ENCODE measurements at regions not wholly inside any gene's neighbourhood (a gene's known extent, or its start where the extent isn't known, plus 50 kb on each side); places are given as distances from the start of the nearest gene placed in this dataset.

DNA sequence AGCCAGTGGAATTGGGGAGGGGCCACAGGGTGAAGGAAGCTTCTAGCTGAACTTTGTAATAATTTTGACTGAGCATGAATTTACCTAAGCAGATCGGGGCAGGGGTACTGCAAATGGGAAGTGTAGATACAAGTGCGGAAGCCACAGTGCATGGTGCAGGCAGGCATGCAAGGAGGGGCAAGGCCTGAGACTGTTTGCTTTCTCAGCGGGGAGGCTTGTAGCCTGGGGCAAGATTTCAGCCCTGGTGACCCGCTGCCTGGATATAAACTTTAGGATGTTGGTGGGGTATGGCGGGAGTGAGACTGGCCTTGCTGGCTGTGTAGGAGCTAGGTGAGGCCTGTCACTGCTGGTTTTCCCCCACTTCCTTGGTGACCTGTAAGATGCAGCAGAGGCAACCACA lies 266.4 kb upstream of the PREP start:
- Histone ChIP-seq H3K4me3 (ENCODE audit: low read length in 2 of 2) (no peak overlapping the region), H3K4me1 (ENCODE audit: control insufficient read depth in 1 of 2, insufficient read depth in 2 of 2, low read length in 2 of 2) (no peaks in the 10 kb centered on the region), H3K36me3 (ENCODE audit: control insufficient read depth in 1 of 2, insufficient read depth in 2 of 2, low read length in 1 of 2) (no peaks in the 10 kb centered on the region), H3K27ac (ENCODE audit: low read depth in 1 of 2, low read length in 2 of 2) (no peak overlapping the region), H3K9me3 (ENCODE audit: control insufficient read depth, low read length) (peaks cover 2% of the 10 kb centered on the region), H3K27me3 (ENCODE audit: control insufficient read depth in 1 of 2, insufficient read depth in 2 of 2, low read length in 1 of 2) (no peaks in the 10 kb centered on the region)
- 91 to 96% methylated on average over 4 to 5 of the region's 5 CpGs for WGBS, 2 donors
- ATAC-seq (ENCODE audit: low FRiP score) (no peak), DNase-seq (peak in 1 of 2 donors; percentile 56)
- intact Hi-C loops (cut with DNase I) = no loop called here

DNA sequence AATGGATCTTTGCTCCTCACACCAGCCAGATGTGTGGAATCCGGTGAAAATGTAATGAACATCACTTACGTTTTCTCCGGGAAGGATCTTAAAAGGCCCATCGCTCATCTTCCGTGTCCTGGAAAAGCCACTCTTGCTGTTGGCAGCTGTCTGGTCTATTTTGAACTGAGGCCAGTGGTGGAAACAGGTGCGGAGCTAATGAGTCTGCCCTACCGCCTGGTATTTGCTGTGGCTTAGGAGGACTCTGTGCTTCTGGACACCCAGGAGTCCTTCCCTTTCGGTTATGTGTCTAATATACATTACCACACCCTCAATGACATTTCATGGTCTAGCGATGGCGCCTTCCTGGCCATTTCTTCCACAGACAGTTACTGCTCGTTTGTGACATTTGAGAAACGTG lies 264.2 kb upstream of the PREP start:
- DNase-seq = no peak
- no peak for ATAC-seq (ENCODE audit: low FRiP score)
- peaks cover 2% of the 10 kb centered on the region for H3K9me3 ChIP-seq (ENCODE audit: control insufficient read depth, low read length)
- WGBS, 2 donors = 91 to 92% methylated on average over 12 of the region's 12 CpGs
- H3K4me1 ChIP-seq (ENCODE audit: control insufficient read depth in 1 of 2, insufficient read depth in 2 of 2, low read length in 2 of 2) = no peaks in the 10 kb centered on the region
- intact Hi-C loops (cut with DNase I) = no loop called here
- no peaks in the 10 kb centered on the region for H3K27me3 ChIP-seq (ENCODE audit: control insufficient read depth in 1 of 2, insufficient read depth in 2 of 2, low read length in 1 of 2)
- no peaks in the 10 kb centered on the region for H3K36me3 ChIP-seq (ENCODE audit: control insufficient read depth in 1 of 2, insufficient read depth in 2 of 2, low read length in 1 of 2)
- H3K27ac ChIP-seq (ENCODE audit: low read depth in 1 of 2, low read length in 2 of 2) = no peak overlapping the region
- no peak overlapping the region for H3K4me3 ChIP-seq (ENCODE audit: low read length in 2 of 2)

DNA sequence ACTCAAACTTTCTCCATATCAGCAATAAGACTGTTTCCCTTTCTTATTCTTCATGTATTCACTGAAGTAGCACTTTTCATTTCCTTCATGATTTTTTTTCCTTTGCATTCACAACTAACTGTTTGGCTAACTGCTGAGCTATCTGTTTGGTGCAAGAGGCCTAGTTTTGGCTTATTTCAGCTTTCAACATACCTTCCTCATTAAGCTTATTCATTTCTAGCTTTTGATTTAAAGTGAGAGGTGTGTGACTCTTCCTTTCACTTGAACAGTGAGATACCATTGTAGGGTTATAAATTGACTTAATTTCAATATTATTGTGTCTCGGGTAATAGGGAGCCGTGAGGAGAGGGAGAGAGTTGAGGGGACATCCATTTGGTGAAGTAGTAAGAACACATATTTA lies 262.0 kb upstream of the PREP start:
- 78 to 85% methylated on average over 2 of the region's 2 CpGs for WGBS, 2 donors
- intact Hi-C loops (cut with DNase I) = no loop called here
- Histone ChIP-seq H3K36me3 (ENCODE audit: control insufficient read depth in 1 of 2, insufficient read depth in 2 of 2, low read length in 1 of 2) (no peaks in the 10 kb centered on the region), H3K4me3 (ENCODE audit: low read length in 2 of 2) (no peak overlapping the region), H3K9me3 (ENCODE audit: control insufficient read depth, low read length) (peaks cover 2% of the 10 kb centered on the region), H3K27ac (ENCODE audit: low read depth in 1 of 2, low read length in 2 of 2) (no peak overlapping the region), H3K27me3 (ENCODE audit: control insufficient read depth in 1 of 2, insufficient read depth in 2 of 2, low read length in 1 of 2) (no peaks in the 10 kb centered on the region), H3K4me1 (ENCODE audit: control insufficient read depth in 1 of 2, insufficient read depth in 2 of 2, low read length in 2 of 2) (no peaks in the 10 kb centered on the region)
- no peak for DNase-seq
- ATAC-seq (ENCODE audit: low FRiP score) = no peak

DNA sequence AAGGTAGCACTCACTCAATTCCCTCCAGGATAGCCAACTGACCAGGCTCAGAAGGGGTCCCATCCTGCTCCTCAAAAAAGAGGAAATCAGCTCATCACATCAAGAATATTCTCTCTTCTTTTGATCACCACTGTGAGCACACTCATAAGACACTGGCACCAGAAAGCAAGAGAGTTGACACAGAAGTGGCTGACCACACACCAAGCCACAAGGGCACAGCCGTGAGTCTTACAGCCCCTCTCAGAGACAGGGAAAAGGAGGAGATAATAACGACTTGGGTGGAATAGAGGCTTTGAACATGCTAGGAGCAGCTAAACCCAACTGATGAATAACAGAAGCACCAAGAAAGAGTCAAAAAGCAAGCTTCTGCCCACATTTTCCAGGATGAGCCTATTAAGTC lies 249.1 kb upstream of the PREP start:
- H3K27ac ChIP-seq (ENCODE audit: low read depth in 1 of 2, low read length in 2 of 2) = no peak overlapping the region
- no peaks in the 10 kb centered on the region for H3K36me3 ChIP-seq (ENCODE audit: control insufficient read depth in 1 of 2, insufficient read depth in 2 of 2, low read length in 1 of 2)
- no peak for DNase-seq
- H3K27me3 ChIP-seq (ENCODE audit: control insufficient read depth in 1 of 2, insufficient read depth in 2 of 2, low read length in 1 of 2) = no peaks in the 10 kb centered on the region
- intact Hi-C loops (cut with DNase I) = no loop called here
- H3K4me1 ChIP-seq (ENCODE audit: control insufficient read depth in 1 of 2, insufficient read depth in 2 of 2, low read length in 2 of 2) = no peaks in the 10 kb centered on the region
- no peak for ATAC-seq (ENCODE audit: low FRiP score)
- H3K4me3 ChIP-seq (ENCODE audit: low read length in 2 of 2) = no peak overlapping the region
- H3K9me3 ChIP-seq (ENCODE audit: control insufficient read depth, low read length) = peaks cover 2% of the 10 kb centered on the region
- 74 to 76% methylated on average over 2 of the region's 2 CpGs for WGBS, 2 donors

DNA sequence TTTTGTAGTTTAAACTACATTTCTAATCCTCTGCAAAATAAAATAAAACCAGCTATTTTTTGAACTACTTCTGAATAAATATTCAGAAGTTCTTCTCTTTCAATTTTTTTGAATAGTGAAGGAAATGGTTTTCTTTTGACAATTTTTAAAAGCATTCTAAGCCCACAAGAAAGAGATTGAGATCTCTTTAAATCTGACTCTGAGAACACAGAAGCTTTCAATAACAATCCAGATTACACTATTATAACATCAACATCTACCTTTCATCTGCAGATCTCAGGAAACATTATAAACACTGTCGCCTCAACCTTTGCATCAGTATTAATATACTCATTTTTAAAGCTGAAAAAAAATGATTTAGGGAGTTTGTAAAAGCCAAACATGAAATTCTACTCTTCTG lies 247.5 kb upstream of the PREP start:
- Histone ChIP-seq H3K4me1 (ENCODE audit: control insufficient read depth in 1 of 2, insufficient read depth in 2 of 2, low read length in 2 of 2) (no peaks in the 10 kb centered on the region), H3K9me3 (ENCODE audit: control insufficient read depth, low read length) (no peaks in the 10 kb centered on the region), H3K27me3 (ENCODE audit: control insufficient read depth in 1 of 2, insufficient read depth in 2 of 2, low read length in 1 of 2) (no peaks in the 10 kb centered on the region), H3K4me3 (ENCODE audit: low read length in 2 of 2) (no peak overlapping the region), H3K36me3 (ENCODE audit: control insufficient read depth in 1 of 2, insufficient read depth in 2 of 2, low read length in 1 of 2) (no peaks in the 10 kb centered on the region), H3K27ac (ENCODE audit: low read depth in 1 of 2, low read length in 2 of 2) (no peak overlapping the region)
- DNase-seq (no peak), ATAC-seq (ENCODE audit: low FRiP score) (no peak)
- intact Hi-C loops (cut with DNase I) = no loop called here
- WGBS, 2 donors = 87 to 92% methylated on average over 1 of the region's 1 CpG

DNA sequence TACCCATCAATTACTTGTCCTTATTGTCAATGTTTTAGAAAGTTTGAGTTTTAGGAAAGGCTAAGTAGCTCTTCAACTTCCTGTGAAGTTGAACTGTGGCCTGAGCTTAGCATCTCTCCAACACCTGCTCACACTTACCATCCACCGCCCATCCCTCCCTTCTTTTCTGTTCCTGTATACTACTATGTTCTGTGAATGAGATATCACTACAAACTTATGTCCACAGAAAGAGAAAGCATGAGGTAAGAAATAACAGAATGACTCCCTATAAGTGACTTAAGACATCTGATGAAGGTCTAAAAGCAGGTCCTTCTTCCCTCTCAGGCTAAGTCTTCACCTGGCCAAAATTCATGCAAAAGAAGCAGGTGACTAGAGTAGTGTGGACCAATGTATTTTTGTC lies 246.3 kb upstream of the PREP start:
- no peak overlapping the region for H3K4me3 ChIP-seq (ENCODE audit: low read length in 2 of 2)
- H3K4me1 ChIP-seq (ENCODE audit: control insufficient read depth in 1 of 2, insufficient read depth in 2 of 2, low read length in 2 of 2) = no peaks in the 10 kb centered on the region
- no peaks in the 10 kb centered on the region for H3K27me3 ChIP-seq (ENCODE audit: control insufficient read depth in 1 of 2, insufficient read depth in 2 of 2, low read length in 1 of 2)
- WGBS, 2 donors = 90 to 97% methylated on average over 1 of the region's 1 CpG
- no peaks in the 10 kb centered on the region for H3K36me3 ChIP-seq (ENCODE audit: control insufficient read depth in 1 of 2, insufficient read depth in 2 of 2, low read length in 1 of 2)
- intact Hi-C loops (cut with DNase I) = no loop called here
- H3K27ac ChIP-seq (ENCODE audit: low read depth in 1 of 2, low read length in 2 of 2) = no peak overlapping the region
- no peaks in the 10 kb centered on the region for H3K9me3 ChIP-seq (ENCODE audit: control insufficient read depth, low read length)
- ATAC-seq (ENCODE audit: low FRiP score) = no peak
- no peak for DNase-seq

DNA sequence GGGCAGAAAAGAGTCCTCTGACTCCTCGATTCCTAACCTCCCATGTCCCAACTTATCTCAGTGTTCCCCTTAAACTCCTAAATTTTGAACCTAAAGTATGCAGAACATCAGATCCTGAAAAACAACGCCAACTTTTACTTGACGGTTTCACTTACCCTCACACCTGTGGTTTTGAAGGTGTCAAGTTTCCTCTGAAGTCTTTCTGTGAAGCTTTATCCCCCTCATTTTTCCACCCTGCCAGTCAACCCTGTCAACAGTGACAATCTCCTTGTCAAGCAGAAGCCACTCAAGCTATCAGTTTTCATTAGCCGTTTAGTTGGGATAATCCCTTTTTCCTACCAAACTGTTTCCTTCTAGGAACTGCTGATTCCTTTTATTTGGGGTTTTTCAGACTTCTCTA lies 245.4 kb upstream of the PREP start:
- Histone ChIP-seq H3K9me3 (ENCODE audit: control insufficient read depth, low read length) (no peaks in the 10 kb centered on the region), H3K36me3 (ENCODE audit: control insufficient read depth in 1 of 2, insufficient read depth in 2 of 2, low read length in 1 of 2) (no peaks in the 10 kb centered on the region), H3K4me3 (ENCODE audit: low read length in 2 of 2) (no peak overlapping the region), H3K4me1 (ENCODE audit: control insufficient read depth in 1 of 2, insufficient read depth in 2 of 2, low read length in 2 of 2) (no peaks in the 10 kb centered on the region), H3K27me3 (ENCODE audit: control insufficient read depth in 1 of 2, insufficient read depth in 2 of 2, low read length in 1 of 2) (no peaks in the 10 kb centered on the region), H3K27ac (ENCODE audit: low read depth in 1 of 2, low read length in 2 of 2) (no peak overlapping the region)
- 57 to 64% methylated on average over 4 of the region's 4 CpGs for WGBS, 2 donors
- intact Hi-C loops (cut with DNase I) = no loop called here
- ATAC-seq (ENCODE audit: low FRiP score) = no peak
- DNase-seq = no peak

DNA sequence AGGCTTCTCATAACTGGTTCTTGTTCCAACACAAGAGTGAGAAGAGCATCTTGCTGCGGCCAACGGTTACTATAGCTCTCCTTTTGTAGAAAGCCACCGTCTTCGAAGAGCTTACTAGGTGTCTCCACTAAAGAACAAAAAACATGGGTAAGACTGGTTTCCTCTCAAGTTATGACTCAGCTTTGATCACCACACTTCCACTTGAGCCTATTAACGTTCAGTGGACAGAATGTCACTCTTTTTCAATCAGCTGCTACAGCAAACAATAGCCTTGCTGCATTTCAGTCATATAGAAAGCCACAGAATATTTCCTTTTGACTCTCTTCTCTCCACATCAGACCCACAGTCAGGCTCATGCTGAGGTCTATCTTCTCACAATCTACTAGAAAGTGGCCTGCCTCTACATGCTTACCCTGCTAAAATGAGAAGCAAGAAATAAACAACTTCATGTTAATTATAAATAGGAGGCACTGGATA lies 243.5 kb upstream of the PREP start:
- no peak for ATAC-seq (ENCODE audit: low FRiP score)
- Histone ChIP-seq H3K4me1 (ENCODE audit: control insufficient read depth in 1 of 2, insufficient read depth in 2 of 2, low read length in 2 of 2) (no peaks in the 10 kb centered on the region), H3K4me3 (ENCODE audit: low read length in 2 of 2) (no peak overlapping the region), H3K27me3 (ENCODE audit: control insufficient read depth in 1 of 2, insufficient read depth in 2 of 2, low read length in 1 of 2) (no peaks in the 10 kb centered on the region), H3K27ac (ENCODE audit: low read depth in 1 of 2, low read length in 2 of 2) (no peak overlapping the region), H3K36me3 (ENCODE audit: control insufficient read depth in 1 of 2, insufficient read depth in 2 of 2, low read length in 1 of 2) (no peaks in the 10 kb centered on the region), H3K9me3 (ENCODE audit: control insufficient read depth, low read length) (no peaks in the 10 kb centered on the region)
- WGBS, 2 donors = 85 to 86% methylated on average over 5 of the region's 5 CpGs
- no peak for DNase-seq
- intact Hi-C loops (cut with DNase I) = no loop called here

DNA sequence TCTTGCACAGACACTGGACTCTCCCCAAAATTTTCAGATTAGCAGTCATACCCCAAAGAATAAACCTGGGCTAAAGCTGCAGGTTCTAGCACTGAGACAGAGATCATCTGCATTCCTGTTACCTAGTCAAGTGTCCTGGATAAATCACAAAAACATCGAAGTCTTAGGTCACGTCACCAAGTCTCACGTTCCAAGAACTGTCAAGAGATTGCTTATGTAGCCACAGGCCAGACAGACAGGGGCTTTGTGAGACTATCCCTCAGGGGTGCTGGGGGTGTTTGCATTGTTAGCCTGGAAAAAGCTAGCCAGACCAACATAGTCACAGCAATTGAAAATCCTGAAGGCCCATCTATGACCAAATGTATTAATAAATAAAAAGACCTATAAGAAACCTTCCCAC lies 243.1 kb upstream of the PREP start:
- intact Hi-C loops (cut with DNase I) = no loop called here
- Histone ChIP-seq H3K36me3 (ENCODE audit: control insufficient read depth in 1 of 2, insufficient read depth in 2 of 2, low read length in 1 of 2) (no peaks in the 10 kb centered on the region), H3K4me1 (ENCODE audit: control insufficient read depth in 1 of 2, insufficient read depth in 2 of 2, low read length in 2 of 2) (no peaks in the 10 kb centered on the region), H3K27me3 (ENCODE audit: control insufficient read depth in 1 of 2, insufficient read depth in 2 of 2, low read length in 1 of 2) (no peaks in the 10 kb centered on the region), H3K27ac (ENCODE audit: low read depth in 1 of 2, low read length in 2 of 2) (no peak overlapping the region), H3K4me3 (ENCODE audit: low read length in 2 of 2) (no peak overlapping the region), H3K9me3 (ENCODE audit: control insufficient read depth, low read length) (no peaks in the 10 kb centered on the region)
- no peak for DNase-seq
- 47 to 55% methylated on average over 3 of the region's 3 CpGs for WGBS, 2 donors
- no peak for ATAC-seq (ENCODE audit: low FRiP score)

Data from aorta (tissue), 5 donors.